GM13976 (cell line): ENCODE measurements at regions not wholly inside any gene's neighbourhood (a gene's known extent, or its start where the extent isn't known, plus 50 kb on each side); places are given as distances from the start of the nearest gene placed in this dataset.

Experiments
- DNase-seq: peaks from one replicate; pipeline ENCODE4 v3.0.0; 2012; ENCODE audit warnings: low spot score
- CTCF ChIP-seq: IDR thresholded peaks from 2 replicates; pipeline ENCODE4 v1.5.1; 2012; ENCODE audit warnings: borderline replicate concordance, mild to moderate bottlenecking; ENCODE audit not compliant: insufficient read depth; ENCODE audit errors: extremely low read depth, missing control alignments, control extremely low read depth
- in situ Hi-C: fragments of 300-500 bp; cut with MboI; formaldehyde crosslinking; loops from one replicate; pipeline ENCODE4 v1.12.0; 2022; ENCODE audit warnings: low sequenced_read_pairs, mixed read lengths, inconsistent platforms; ENCODE audit not compliant: unreplicated experiment

GRCh38 chr2:128598862-128599441, 280.3 kb upstream of the HS6ST1 start:
- DNase-seq = no peak
- TF ChIP-seq CTCF = no peak
- in situ Hi-C loops = no loop called here

- no peak for DNase-seq
- no peak for TF ChIP-seq CTCF
- in situ Hi-C loops = no loop called here
Measured at GRCh38 chr2:128599700-128600099, 281.0 kb upstream of the HS6ST1 start.

DNA sequence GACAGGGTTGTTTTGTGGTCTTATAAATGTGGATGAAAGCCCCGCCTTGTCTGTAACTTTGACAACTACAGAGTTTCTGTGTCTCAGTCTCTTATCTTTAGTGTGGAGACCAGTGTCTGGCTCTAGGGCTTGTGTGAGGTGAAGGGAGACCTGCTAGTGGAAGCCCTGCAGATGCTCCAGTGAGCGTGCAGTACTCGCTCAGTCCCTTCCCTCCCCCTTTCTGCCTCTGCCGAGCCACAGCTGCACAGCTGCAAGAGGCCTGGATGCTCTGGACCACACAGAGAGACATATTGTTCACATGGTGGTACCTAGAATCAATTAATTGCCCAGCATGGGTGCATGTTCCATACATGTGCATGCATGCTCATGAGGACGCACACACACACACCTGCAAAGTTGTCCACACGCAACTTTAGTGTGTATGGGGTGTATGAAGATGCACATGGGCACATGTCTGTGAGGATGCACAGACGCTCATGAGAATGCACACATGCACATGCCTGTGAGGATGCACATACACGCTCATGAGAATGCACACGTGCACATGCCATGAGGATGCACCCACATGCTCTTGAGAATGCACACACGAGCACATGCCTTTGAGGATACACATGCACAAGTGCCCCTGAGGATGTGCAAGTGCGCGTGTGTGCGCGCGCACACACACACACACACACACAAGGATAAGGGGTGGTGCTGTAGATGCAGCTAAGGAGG, 282.1 kb upstream of the HS6ST1 start:
- no peak for DNase-seq
- TF ChIP-seq CTCF = no peak
- in situ Hi-C loops = no loop called here

DNA sequence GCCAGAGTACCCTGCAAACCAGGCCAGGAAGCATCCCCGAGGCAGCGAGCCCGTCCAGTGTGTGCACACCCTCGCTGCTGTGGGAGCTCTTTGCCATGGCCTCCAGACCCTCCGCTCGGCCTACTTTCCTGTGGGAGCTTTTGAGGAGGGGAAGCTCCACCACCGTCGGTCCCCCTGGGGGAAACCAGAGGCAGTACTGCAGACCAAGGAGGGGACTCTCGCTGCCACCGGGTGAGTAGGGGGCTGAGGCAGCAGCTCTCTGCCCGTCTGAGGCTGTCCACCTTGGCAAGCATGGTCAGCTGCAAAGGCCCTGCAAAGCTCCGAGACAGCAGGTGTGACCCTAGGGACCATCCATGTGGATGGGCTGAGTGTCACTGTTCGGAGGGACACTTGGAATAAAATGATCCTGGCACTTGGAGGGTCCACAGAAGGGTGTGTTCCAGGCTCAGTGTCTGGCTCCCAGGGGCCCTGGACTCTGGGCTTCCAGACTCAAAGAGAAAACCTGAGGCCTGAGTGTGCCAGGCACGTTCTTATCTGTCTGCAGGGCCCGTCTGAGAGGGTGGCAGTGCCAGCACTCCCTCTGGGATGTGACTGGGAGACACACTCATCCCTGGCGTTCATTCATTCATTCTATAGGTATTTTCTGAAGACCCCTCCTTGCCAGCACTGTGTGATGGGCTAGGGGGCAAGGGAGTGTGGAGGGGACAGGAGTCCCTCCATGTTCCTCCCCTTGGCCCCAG, 282.8 kb upstream of the HS6ST1 start:
- TF ChIP-seq CTCF = no peak
- in situ Hi-C loops = no loop called here
- DNase-seq = no peak

DNA sequence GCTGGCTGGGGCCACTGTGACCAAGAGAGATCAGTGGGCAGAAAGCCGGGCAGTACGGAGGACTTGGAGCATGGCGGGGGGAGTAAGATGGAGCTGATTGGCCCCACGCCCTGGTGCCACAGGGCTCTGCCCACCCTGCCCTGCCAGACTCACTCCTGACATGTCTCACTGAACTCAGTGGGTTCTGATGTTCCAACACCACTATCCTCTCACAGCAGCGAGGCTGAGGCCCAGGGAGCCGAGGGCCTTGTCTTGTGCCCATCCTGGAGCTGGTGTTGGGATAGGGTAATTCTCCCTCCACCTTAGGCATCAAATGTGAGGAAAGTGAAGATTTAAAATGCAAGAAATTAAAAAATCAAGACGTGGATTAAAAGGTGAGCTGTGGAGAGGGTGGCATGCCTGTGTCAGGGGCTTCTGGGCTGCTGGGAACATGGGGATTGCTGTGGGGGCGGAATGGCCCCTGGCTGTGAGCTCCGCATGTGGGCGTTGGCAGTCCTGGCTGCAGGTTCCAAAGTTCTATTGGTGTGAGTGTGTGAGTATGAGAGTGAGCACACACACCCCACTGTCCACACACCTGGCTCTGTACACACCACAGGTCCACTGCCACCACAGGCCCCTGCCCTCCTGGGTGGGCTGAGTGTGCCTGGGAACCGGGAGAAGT, 283.5 kb upstream of the HS6ST1 start:
- no peak for DNase-seq
- TF ChIP-seq CTCF = no peak
- in situ Hi-C loops = no loop called here

DNA sequence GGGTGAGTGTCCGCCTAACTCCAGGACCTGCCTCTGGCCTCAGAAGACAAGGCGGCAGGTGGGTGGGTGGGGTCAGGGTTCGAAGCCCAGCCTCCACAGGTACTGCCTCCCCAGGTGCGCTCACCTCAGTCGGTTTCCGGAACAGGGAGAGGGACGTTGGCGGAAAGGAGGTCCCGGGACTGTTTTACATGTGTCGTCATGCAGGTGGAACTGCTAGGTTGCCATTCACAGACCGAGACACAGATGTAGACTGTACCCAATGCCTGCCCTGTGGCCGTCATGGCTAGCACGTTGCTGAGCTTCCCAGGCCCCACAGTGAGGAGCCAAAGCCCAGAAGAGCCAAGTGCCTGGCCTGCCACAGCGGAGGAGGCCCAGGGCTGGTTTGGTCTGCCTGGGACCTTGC, 284.0 kb upstream of the HS6ST1 start:
- DNase-seq = no peak
- TF ChIP-seq CTCF = no peak
- in situ Hi-C loops = no loop called here
